Right renal pelvis (tissue), 4 donors: ENCODE measurements at regions not wholly inside any gene's neighbourhood (a gene's known extent, or its start where the extent isn't known, plus 50 kb on each side); places are given as distances from the start of the nearest gene placed in this dataset.
"Not testable (repeated sequence)": the region's sequence is repeated elsewhere in the genome, so short reads cannot be mapped to it uniquely, and the experiment has no call there.

Source experiments
- DNase-seq, 4 donors: peaks; one replicate each; pipeline ENCODE4 v3.0.0-alpha.2; 2013; ENCODE audit warnings: low read depth in 4 of 4, low spot score in 3 of 4, missing footprints in 1 of 4

GRCh38 chr5:136924490-136924889 lies 559.1 kb upstream of the TRPC7 start:
- DNase-seq, result no peak

- DNase-seq, result no peak
These were observed 545.3 kb upstream of the TRPC7 start for GRCh38 chr5:136910625-136911024.

GRCh38 chr5:136909906-136910305 lies 544.6 kb upstream of the TRPC7 start:
- no peak for DNase-seq

- no peak for DNase-seq
These were observed 542.0 kb upstream of the TRPC7 start for GRCh38 chr5:136907371-136907770.

- DNase-seq, result no peak
These were observed 541.2 kb upstream of the TRPC7 start for GRCh38 chr5:136906545-136906944.

- no peak for DNase-seq
These were observed 540.2 kb upstream of the TRPC7 start for GRCh38 chr5:136905571-136905970.

- no peak for DNase-seq
These were observed 528.7 kb upstream of the TRPC7 start for GRCh38 chr5:136894070-136894469.

- no peak for DNase-seq
These were observed 526.7 kb upstream of the TRPC7 start for GRCh38 chr5:136892000-136892399.

GRCh38 chr5:136891175-136891972 lies 526.0 kb upstream of the TRPC7 start:
- no peak for DNase-seq

- no peak for DNase-seq
These were observed 525.2 kb upstream of the TRPC7 start for GRCh38 chr5:136890431-136891148.

GRCh38 chr5:136886608-136887007 lies 521.3 kb upstream of the TRPC7 start:
- DNase-seq, result no peak

GRCh38 chr5:136864960-136865359 lies 499.6 kb upstream of the TRPC7 start:
- no peak for DNase-seq

GRCh38 chr5:136856648-136857047 lies 491.3 kb upstream of the TRPC7 start:
- DNase-seq, result no peak

- no peak for DNase-seq
These were observed 488.6 kb upstream of the TRPC7 start for GRCh38 chr5:136853971-136854370.

- no peak for DNase-seq
These were observed 475.3 kb upstream of the TRPC7 start for GRCh38 chr5:136840601-136841000.

- no peak for DNase-seq
These were observed 470.7 kb upstream of the TRPC7 start for GRCh38 chr5:136836093-136836492.

GRCh38 chr5:136820848-136821247 lies 455.5 kb upstream of the TRPC7 start:
- DNase-seq, result no peak

- DNase-seq, result no peak
These were observed 454.4 kb upstream of the TRPC7 start for GRCh38 chr5:136819526-136820302.

- no peak for DNase-seq
These were observed 451.0 kb upstream of the TRPC7 start for GRCh38 chr5:136816327-136816726.

- DNase-seq, result no peak
These were observed 449.5 kb upstream of the TRPC7 start for GRCh38 chr5:136814619-136815378.

- not testable (repeated sequence) for DNase-seq
These were observed 446.9 kb upstream of the TRPC7 start for GRCh38 chr5:136812270-136812669.
